GM19351 (cell line): ENCODE measurements at regions not wholly inside any gene's neighbourhood (a gene's known extent, or its start where the extent isn't known, plus 50 kb on each side); places are given as distances from the start of the nearest gene placed in this dataset.

Source experiments
- ATAC-seq: cut with Tn5 transposase; IDR thresholded peaks from one replicate; pipeline ENCODE4 v1.9.1; 2021; ENCODE audit warnings: mild to moderate bottlenecking, moderate library complexity; ENCODE audit not compliant: unreplicated experiment

- ATAC-seq: no peak
Observed at GRCh38 chr12:116654226-116654743, 83.6 kb downstream of the SPRING1 start.

DNA sequence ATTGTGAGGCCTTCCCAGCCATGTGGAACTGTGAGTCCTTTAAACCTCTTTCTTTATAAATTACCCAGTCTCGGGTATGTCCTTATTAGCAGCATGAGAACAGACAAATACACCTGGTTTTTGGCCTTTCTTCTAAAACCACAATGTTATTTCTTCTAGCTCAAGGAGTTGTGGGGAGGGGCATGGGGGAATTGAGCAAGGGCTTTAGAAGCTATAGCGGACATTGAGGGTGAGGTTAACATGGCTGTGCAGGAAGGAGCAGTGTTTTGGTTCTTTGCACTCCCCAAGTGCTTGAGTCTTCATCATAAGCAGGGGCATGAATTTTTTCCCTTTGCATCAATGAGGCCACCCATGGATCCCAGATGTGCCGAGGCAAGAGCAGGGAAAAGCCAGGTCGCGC is 86.8 kb downstream of the SPRING1 start:
- no peak for ATAC-seq

GRCh38 chr12:116650585-116651087 is 87.2 kb downstream of the SPRING1 start:
- no peak for ATAC-seq

GRCh38 chr12:116650062-116650461 is 87.8 kb downstream of the SPRING1 start:
- ATAC-seq: no peak

DNA sequence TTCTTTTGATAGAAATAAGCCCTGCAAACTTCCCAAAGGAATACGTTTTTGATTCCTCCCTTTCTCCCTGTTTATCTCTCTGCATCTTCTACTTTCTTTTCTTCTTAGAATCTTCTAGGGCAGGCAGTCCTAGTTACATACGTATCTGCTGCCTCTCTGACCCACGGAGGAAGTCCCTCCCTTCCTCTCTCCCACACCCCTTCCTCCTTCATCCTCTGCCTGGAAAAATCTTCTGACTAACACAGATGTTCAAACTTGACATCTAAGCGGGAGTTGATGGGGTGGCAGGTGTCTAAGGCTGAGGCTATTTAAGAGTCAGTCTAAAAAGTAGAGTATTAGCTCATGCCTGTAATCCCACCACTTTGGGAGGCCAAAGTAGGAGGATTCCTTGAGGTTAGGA is 88.6 kb downstream of the MAP1LC3B2 start:
- no peak for ATAC-seq

DNA sequence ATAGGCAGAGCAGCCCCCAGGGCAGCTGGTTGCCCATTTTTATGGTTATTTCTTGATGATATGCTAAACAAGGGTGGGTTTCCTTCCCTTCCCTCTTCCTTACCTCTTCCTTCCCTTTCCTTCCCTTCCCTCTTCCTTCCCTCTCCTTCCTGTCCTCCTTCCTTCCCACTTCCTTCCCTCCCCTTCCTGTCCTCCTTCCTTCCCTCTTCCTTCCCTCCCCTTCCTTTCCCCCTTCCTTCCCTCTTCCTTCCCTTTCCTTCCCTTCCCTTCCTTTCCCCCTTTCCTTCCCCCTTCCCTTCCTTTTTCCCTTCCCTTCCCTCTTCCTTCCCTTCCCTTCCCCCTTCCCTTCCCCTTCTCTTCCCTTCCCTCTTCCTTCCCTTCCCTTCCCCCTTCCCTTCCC is 87.7 kb downstream of the MAP1LC3B2 start:
- no peak for ATAC-seq

- no peak for ATAC-seq
Observed at GRCh38 chr12:116644806-116645205, 85.6 kb downstream of the MAP1LC3B2 start.

DNA sequence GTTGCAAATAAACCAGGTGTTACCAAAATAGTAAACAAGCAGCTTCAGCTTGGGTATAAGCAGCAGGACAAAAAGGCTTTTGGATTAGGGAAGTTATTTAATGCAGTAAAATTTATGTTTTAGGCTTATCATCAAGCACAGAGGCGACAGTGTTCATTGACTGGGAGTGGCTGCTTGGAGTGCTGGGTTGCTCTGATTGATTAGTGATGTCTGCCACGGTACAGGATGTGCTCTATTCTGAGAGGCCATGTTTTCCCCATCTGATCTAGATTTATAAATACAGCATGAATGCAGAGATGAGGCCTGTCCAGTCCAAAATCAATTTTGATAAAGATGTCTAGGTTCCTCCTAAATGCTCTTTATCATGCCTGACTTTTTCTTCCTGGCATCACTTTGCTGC is 83.5 kb downstream of the MAP1LC3B2 start:
- no peak for ATAC-seq

- ATAC-seq: no peak
Observed at GRCh38 chr12:116642106-116642505, 82.9 kb downstream of the MAP1LC3B2 start.

GRCh38 chr12:116640281-116640680 is 81.1 kb downstream of the MAP1LC3B2 start:
- ATAC-seq: no peak

DNA sequence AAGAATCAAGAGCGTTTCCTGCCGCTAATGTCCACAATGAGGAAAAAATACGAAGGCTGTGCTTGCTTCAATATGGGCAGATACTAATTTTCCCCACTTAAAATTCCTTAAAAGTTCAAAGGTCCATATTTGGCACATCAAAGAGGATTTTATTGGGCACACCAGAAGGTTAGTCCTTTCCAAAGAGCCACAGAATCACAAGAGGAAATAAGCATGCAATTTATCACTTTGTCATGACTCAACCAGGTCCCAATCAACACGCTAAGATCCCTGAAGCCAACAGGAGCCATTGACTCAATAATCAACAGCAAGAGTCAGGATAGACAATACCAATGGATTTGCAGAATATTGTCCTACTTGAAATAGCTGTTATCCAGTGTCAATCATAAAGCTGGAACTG is 80.6 kb downstream of the MAP1LC3B2 start:
- no peak for ATAC-seq

DNA sequence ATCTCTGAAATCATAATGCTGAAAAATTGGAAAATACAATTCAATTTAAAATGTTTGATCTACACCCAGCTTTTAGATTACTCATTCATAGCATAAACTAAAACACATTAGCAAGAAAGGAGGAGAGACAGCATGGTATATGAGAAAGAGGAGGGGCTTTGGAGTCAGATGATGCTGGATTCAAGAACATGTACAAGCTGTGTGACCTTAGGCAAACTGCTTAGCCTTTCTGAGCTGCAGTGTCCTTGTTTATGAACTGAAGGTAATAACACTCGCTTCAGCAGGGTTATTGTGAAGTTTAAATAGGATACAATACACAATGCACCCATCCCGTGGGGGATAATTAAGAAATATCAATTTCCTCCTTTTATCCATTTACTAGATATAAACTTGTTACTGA is 79.2 kb downstream of the MAP1LC3B2 start:
- ATAC-seq: no peak

DNA sequence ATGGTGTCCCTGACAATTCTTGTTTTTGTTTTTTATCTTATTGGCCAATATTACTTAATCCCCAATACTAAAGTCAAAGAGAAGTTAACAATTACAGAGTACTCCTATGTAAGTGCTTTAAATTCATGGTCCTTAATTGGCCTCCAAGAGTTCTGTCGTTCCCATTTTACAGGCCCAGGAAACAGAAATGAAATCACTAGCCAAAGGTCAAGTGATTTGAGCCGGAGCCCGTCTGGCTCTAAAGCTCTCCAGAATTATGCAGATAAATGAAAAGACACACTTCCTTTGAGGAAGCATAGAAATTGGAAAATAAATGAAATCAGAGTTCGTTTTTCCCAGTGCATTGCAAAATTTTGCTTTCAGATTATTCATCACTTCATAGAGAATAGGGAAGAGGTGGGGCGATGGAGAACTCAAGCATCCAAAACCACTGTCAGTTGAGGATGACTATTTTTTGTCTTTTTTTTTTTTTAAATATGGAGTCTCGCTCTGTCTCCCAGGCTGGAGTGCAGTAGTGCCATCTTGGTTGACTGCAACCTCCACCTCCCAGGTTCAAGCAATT is 78.5 kb downstream of the MAP1LC3B2 start:
- no peak for ATAC-seq

DNA sequence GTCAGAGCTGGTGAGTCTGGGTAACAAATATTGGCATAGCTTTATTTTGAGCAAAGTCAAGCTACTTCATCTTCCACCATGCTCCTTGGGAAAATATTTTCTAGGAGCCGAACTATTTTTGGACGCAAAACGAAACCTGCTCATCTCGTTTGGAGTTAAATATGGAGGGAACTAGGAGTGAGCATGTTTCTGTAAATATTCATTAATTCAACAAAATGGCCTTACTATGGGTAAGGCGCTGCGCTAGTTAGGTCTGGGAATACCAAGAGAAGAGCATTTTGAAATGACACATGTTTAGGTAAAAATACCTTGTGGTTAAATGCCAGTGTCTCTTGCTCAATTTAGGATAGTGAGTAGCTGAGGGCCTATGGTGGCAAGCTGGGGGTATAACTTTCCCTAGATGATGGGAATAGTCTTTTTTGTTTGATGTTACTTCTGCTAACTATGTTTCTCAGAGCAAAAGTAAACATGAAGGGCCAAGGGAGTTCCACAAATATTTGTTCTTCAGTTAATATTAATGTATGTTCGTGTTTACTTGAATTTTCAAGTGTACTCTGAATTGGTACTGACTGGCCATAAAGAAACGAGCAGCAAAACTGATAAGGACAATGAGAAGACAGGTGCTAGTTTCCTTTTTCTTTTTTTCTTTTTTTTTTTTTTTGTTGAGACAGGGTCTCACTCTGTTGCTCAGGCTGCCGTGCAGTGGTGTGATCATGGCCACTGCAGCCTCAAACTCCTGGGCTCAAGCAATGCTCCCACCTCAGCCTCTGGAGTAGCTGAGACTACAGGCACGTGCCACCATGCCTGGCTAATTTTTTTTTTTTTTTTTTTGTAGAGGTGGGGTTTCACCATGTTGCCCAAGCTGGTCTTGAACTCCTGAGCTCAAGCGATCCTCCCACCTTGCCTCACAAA is 77.7 kb downstream of the MAP1LC3B2 start:
- no peak for ATAC-seq

GRCh38 chr12:116635487-116635886 is 76.3 kb downstream of the MAP1LC3B2 start:
- peak; percentile 86 for ATAC-seq

- ATAC-seq: no peak
Observed at GRCh38 chr12:116633476-116633875, 74.3 kb downstream of the MAP1LC3B2 start.

DNA sequence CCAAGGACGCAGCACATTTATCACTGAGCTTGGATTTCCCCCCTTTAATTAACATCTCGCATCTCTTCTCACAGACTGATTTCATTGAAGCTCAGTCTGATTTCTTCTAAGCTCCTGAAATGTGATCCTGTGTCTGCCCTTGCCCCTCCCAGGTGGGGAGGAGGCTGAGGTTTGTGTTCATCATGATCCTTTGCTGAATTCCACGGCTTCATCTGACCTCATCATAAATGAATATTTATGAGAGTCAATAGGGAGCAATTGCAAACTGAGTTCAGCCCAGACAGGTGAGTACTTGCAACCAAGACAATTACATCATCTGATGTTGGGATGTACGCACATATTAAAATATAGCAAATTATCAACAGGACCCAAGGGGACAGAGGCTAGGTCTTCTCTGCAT is 72.4 kb downstream of the MAP1LC3B2 start:
- ATAC-seq: no peak

- no peak for ATAC-seq
Observed at GRCh38 chr12:116630762-116631161, 71.6 kb downstream of the MAP1LC3B2 start.

GRCh38 chr12:116629480-116629879 is 70.3 kb downstream of the MAP1LC3B2 start:
- ATAC-seq: no peak

DNA sequence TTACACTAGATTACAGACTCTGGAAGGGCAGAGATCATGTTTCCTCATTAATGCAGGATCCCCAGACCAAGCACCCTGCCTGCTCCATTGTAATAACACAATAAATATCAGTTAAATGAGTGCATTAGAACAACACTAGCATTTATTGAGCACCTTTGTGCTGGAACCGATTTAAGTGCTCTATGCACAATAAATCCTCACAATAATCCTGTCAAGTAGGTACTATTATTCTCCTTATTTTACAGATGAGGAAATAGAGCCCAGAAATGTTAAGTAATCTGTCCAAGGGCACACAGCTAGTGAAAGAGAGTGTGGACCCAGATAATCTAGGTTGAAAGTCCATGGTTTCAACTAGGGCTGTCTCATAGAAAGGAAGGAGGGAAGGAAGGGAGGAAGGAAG is 69.8 kb downstream of the MAP1LC3B2 start:
- no peak for ATAC-seq

DNA sequence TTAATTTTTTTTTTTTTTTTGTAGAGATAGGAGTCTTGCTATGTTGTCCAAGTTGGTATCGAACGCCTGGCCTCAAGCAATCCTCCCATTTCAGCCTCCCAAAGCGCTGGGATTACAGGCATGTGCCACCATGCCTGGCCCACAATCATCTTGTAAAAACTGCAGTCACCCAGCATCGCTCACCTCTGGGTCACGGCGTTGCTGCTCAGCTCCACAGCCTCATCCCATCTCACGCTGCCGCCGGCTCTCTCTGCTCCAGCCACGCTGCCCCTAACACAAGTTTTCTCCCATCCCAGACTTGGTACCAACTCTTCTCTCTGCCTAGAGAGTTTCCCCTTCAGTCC is 69.2 kb downstream of the MAP1LC3B2 start:
- no peak for ATAC-seq
